Kidney (tissue), 13 donors: ENCODE measurements at regions not wholly inside any gene's neighbourhood (a gene's known extent, or its start where the extent isn't known, plus 50 kb on each side); places are given as distances from the start of the nearest gene placed in this dataset.
"Not testable (repeated sequence)": the region's sequence is repeated elsewhere in the genome, so short reads cannot be mapped to it uniquely, and the experiment has no call there.

Experiments used
- DNase-seq, 5 donors: peaks; one replicate each; pipeline ENCODE4 v3.0.0-alpha.2; 2013 to 2020
- FAIRE-seq: peaks from 2 replicates; lab custom pipeline; 2012; peaks lifted over from hg19 to GRCh38; lab: Jason Lieb, UNC
- H3K27ac ChIP-seq, 2 donors: one replicate each; pipeline ENCODE4 v1.7.0; 2013; ENCODE audit warnings: low read depth in 2 of 2, low read length in 2 of 2, inconsistent platforms in 1 of 2
- H3K27me3 ChIP-seq: one replicate; pipeline ENCODE4 v1.7.1; 2013; ENCODE audit warnings: low read length, inconsistent platforms; ENCODE audit not compliant: control insufficient read depth, insufficient read depth
- H3K36me3 ChIP-seq, 3 donors: one replicate each; pipeline versions ENCODE4 v1.7.0 to v1.7.1; 2013; ENCODE audit warnings: low read length in 3 of 3, control low read depth in 1 of 3, inconsistent platforms in 1 of 3; ENCODE audit not compliant: insufficient read depth in 3 of 3, control insufficient read depth in 2 of 3
- H3K4me1 ChIP-seq, 3 donors: one replicate each; pipeline versions ENCODE4 v1.7.0 to v1.7.1; 2013; ENCODE audit warnings: low read length in 3 of 3, inconsistent platforms in 1 of 3, low read depth in 1 of 3; ENCODE audit not compliant: control insufficient read depth in 2 of 3, insufficient read depth in 2 of 3
- H3K4me3 ChIP-seq, 3 donors: one replicate each; pipeline versions ENCODE4 v1.7.0 to v1.8.1; 2013; ENCODE audit warnings: low read length in 3 of 3, control low read depth in 1 of 3, inconsistent platforms in 1 of 3
- H3K9ac ChIP-seq, 3 donors: one replicate each; pipeline versions ENCODE4 v1.7.0 to v1.7.1; 2013; ENCODE audit warnings: low read length in 3 of 3, control low read depth in 1 of 3, inconsistent platforms in 1 of 3
- H3K9me3 ChIP-seq, 3 donors: one replicate each; pipeline versions ENCODE4 v1.7.0 to v1.7.1; 2013; ENCODE audit warnings: low read length in 3 of 3, control low read depth in 1 of 3, inconsistent platforms in 1 of 3; ENCODE audit not compliant: control insufficient read depth in 2 of 3, insufficient read depth in 1 of 3
- CTCF ChIP-seq: IDR thresholded peaks from 3 replicates; pipeline ENCODE4 v1.5.1; 2012; ENCODE audit warnings: mild to moderate bottlenecking, moderate library complexity, borderline replicate concordance; ENCODE audit not compliant: insufficient read depth; ENCODE audit errors: extremely low read depth
- intact Hi-C: fragments of 100-400 bp; cut with DNase I; formaldehyde crosslinking; loops from one replicate; pipeline ENCODE4 v1.11.1; 2022
- donor health status: control.
- donor health status: control.
- donor health status: control.
- donor health status: control.
- donor health status: control.
- donor health status: DM: yes; HTN: yes; CAD: no.
- donor health status: Normal renal cell carcinoma (clear cell type).

- no peak for TF ChIP-seq CTCF
- Histone ChIP-seq H3K4me1 (no peaks in the 10 kb centered on the region), H3K36me3 (no peaks in the 10 kb centered on the region), H3K4me3 (no peak overlapping the region), H3K9ac (no peak overlapping the region), H3K27me3 (no peaks in the 10 kb centered on the region), H3K27ac (no peak overlapping the region), H3K9me3 (no peaks in the 10 kb centered on the region)
- DNase-seq = no peak
- no peak for FAIRE-seq
- intact Hi-C loops = no loop called here
Measured at GRCh38 chrX:14344172-14344940, 185.0 kb upstream of the GLRA2 start.

- TF ChIP-seq CTCF = no peak
- intact Hi-C loops = no loop called here
- Histone ChIP-seq H3K27ac (no peak overlapping the region), H3K4me1 (no peaks in the 10 kb centered on the region), H3K9ac (no peak overlapping the region), H3K27me3 (no peaks in the 10 kb centered on the region), H3K4me3 (no peak overlapping the region), H3K9me3 (no peaks in the 10 kb centered on the region), H3K36me3 (no peaks in the 10 kb centered on the region)
- DNase-seq (no peak), FAIRE-seq (no peak)
Measured at GRCh38 chrX:14309431-14309830, 219.9 kb upstream of the GLRA2 start.

GRCh38 chrX:14308976-14309375, 220.4 kb upstream of the GLRA2 start:
- H3K27ac ChIP-seq, DNase-seq, H3K36me3 ChIP-seq, intact Hi-C loops, FAIRE-seq, H3K9ac ChIP-seq, H3K4me3 ChIP-seq, H3K27me3 ChIP-seq, H3K4me1 ChIP-seq, H3K9me3 ChIP-seq: not testable (repeated sequence)

GRCh38 chrX:14303891-14304290, 225.4 kb upstream of the GLRA2 start:
- Histone ChIP-seq H3K27ac (no peak overlapping the region), H3K27me3 (no peaks in the 10 kb centered on the region), H3K4me3 (no peak overlapping the region), H3K9ac (no peak overlapping the region), H3K4me1 (no peaks in the 10 kb centered on the region), H3K36me3 (no peaks in the 10 kb centered on the region), H3K9me3 (no peaks in the 10 kb centered on the region)
- TF ChIP-seq CTCF = no peak
- intact Hi-C loops = no loop called here
- no peak for DNase-seq
- FAIRE-seq = no peak

GRCh38 chrX:14302561-14302960, 226.8 kb upstream of the GLRA2 start:
- H3K9ac ChIP-seq, H3K27me3 ChIP-seq, H3K4me1 ChIP-seq, H3K27ac ChIP-seq, intact Hi-C loops, DNase-seq, H3K4me3 ChIP-seq, H3K36me3 ChIP-seq, FAIRE-seq, H3K9me3 ChIP-seq: not testable (repeated sequence)
